GM21390 (cell line): ENCODE measurements at regions not wholly inside any gene's neighbourhood (a gene's known extent, or its start where the extent isn't known, plus 50 kb on each side); places are given as distances from the start of the nearest gene placed in this dataset.

Experiments
- ATAC-seq: cut with Tn5 transposase; IDR thresholded peaks from one replicate; pipeline ENCODE4 v1.9.1; 2021; ENCODE audit not compliant: unreplicated experiment

GRCh38 chr3:80542456-80542855 is 774.7 kb upstream of the ROBO1 start:
- no peak for ATAC-seq

DNA sequence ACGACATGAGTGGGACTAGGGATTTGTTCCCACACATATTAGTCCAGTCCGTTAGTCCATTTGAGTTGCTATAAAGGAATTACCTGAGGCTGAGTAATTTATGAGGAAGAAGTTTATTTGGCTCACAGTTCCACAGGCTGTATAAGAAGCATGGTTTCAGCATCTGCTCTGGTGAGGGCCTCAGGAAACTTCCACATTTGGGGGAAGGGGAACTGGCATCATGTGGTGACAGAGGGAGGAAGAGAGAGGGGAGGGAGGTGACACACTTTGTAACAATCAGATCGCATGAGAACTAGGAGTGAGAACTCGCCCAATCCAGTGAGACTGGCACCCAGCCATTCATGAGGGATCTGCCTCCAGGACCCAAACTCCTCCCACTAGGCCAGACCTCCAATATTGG is 769.9 kb upstream of the ROBO1 start:
- ATAC-seq, result no peak

- no peak for ATAC-seq
Observed at GRCh38 chr3:80535286-80535685, 767.5 kb upstream of the ROBO1 start.

DNA sequence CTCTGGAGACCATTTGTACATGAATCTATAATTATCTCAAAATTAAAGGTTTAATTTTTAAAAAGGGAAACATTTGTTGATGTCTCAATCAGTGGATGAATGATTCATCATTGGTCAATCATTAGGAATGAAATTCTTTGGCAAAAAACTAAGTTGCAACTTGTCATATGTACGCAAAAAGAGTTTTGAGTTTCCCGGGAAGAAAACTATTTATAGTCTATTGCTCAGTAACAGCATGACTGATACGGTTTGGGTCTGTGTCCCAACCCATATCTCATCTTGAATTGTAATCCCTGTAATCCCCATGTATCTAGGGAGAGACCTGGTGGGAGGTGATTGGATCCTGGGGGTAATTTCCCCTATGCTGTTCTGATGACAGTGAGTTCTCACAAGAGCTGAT is 765.8 kb upstream of the ROBO1 start:
- ATAC-seq, result no peak

DNA sequence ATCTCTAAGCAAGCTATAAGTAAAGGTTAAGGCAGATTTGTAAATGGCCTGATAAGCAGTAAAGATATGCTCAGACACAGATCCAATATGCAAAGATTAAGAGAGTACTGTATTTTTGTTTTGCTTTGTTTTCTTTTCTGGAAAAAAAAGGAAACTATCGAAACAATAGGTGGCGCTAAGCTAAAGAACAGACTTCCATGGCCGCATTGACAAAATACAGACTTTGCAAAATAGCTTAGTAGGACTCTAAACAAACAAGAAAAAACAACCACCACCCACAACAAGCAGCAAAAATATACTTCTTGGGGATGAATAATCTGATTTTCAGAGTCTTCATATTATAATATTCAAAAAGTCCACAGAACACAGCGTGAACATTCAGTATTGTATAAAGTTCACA is 758.4 kb upstream of the ROBO1 start:
- no peak for ATAC-seq

- ATAC-seq, result no peak
Observed at GRCh38 chr3:80521081-80521480, 753.3 kb upstream of the ROBO1 start.

- no peak for ATAC-seq
Observed at GRCh38 chr3:80519436-80519835, 751.6 kb upstream of the ROBO1 start.

- ATAC-seq, result no peak
Observed at GRCh38 chr3:80496452-80496851, 728.7 kb upstream of the ROBO1 start.

DNA sequence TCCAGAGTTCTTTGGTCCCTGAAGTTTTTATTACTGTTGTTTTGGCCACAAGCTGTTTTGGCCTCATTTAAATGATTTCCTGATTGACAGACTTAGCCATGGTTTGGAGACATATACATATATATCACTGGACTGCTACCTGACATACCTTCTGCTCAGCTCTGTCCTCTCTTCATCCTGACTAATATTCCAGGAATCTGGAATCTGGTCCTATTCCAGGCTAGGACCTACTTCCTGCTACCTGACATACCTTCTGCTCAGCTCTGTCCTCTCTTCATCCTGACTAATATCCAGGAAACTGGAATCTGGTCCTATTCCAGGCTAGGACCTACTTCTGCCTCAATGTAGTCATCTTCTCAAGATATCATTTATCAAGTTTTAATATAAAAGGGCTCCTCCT is 724.4 kb upstream of the ROBO1 start:
- no peak for ATAC-seq

- ATAC-seq, result no peak
Observed at GRCh38 chr3:80472961-80473360, 705.2 kb upstream of the ROBO1 start.

- ATAC-seq, result no peak
Observed at GRCh38 chr3:80472459-80472858, 704.7 kb upstream of the ROBO1 start.

DNA sequence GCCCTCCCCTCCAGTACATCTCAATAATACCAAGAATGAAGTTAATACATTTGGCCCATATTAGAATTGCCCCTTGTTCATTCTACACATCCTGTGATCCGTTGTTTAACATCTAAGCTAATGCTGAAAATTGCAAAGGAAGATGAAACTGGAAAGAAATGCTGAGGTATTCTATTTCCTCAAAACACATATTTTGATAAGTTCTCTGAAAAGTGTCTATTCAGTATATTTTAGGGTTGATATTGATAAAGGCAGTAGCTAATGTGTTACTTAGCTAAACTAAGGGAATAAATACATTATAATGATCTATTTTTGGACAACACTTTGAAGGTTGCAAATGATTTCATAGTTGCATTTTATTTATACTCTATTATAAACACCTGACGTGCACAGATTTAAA is 702.6 kb upstream of the ROBO1 start:
- no peak for ATAC-seq

GRCh38 chr3:80465746-80466145 is 697.9 kb upstream of the ROBO1 start:
- ATAC-seq, result no peak

- no peak for ATAC-seq
Observed at GRCh38 chr3:80451393-80451792, 683.6 kb upstream of the ROBO1 start.

GRCh38 chr3:80445641-80446040 is 677.8 kb upstream of the ROBO1 start:
- ATAC-seq, result no peak

DNA sequence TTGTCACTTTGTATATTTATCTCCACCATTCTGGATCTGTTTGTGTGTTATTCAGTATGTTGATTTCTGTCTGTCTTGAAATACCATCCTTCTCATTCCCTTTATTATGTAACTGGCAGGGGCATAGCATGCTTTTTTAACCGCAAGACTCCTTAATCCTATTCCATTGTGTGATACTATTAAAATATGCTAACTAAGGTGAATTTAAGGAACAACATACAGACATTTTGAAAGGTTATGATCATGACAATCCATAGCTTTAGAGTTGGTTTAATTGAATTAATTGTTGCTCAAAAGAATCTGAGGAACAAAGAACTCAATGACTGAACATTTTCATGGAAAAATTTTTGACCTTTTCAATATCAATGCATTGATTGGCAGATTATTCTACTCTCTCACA is 677.3 kb upstream of the ROBO1 start:
- no peak for ATAC-seq

DNA sequence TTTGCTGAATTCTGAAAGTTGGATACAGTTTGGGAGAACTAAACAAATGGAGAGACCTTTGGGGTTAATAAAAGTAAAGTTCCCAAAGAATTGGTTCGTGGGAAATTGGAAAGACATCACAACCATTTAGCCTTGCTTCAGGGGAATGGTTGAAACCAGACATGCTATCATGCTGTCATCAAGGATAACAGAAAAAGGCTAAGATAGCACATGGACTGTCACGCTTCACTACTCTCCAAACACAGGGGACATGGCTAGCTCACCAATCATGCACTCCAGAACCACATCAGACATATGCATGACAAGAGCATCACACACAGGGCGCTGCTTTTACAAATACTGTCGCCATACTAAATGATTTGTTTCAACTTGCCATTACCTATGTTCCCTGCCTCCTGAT is 671.7 kb upstream of the ROBO1 start:
- no peak for ATAC-seq

DNA sequence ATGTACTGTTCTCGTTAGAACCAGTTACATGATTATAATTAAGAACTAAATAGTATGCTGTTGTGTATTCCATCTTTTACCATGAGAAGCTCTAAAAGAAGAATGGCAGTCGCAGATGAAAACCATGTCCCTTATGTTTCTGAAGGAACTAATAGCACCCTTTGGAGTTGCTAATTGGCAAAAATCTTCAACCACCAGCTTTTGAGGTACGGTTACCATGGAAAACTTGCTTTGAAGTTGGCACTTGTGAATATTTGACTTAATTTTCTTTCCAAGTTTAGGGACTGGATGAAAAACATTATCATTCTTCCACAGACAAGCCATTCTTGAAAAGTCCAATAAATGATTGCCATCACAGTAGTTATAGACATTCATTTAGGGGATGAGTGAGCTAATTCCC is 666.6 kb upstream of the ROBO1 start:
- ATAC-seq, result no peak

DNA sequence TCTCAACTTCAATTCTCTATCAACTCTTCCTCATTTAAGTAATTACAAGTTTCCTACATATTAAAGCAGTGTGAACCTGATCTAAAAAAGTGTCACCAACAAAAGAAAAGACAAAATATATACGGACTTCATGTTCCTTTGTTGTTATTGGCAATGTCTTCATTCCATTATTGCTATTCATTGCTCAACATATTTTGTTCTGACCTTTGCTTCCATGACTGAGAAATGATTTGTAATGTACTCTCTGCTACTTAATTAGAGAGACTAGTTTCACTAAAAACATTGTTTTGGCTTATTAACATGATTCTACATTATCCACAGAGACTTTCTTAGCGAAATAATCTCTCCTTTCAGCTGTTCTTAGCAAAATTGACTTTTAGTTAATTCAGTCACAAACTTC is 657.2 kb upstream of the ROBO1 start:
- no peak for ATAC-seq

DNA sequence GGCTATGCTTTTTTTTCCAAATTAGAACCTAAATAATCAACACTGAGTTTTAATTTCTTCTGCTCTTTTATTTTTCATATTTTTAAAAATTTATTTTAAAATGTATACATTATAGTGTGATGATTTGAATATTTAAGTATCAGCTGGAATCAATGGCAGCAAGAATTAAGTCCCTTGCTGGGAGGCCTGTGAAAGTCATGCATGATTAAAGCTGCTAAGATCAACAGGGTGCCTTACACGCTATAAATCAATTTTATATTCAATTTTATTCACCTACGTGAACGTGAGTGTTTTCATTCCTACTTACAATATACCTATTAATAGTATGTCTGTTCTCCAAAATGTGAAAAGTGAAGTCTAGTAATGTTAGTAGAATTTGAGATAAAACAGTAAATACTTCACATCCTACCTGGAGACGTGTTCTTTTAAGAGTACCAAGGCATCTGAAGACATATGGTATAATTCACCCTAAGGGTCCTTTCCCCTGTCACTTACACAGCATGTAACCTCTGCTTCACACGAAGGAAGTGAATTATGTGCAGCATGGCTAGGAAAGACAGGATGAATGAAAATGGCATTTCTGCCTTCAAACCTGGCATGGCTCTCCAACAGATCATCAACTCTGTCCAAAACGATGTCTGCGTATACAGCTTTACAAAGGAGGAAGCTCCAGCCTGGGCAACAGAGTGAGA is 640.4 kb upstream of the ROBO1 start:
- ATAC-seq, result no peak

DNA sequence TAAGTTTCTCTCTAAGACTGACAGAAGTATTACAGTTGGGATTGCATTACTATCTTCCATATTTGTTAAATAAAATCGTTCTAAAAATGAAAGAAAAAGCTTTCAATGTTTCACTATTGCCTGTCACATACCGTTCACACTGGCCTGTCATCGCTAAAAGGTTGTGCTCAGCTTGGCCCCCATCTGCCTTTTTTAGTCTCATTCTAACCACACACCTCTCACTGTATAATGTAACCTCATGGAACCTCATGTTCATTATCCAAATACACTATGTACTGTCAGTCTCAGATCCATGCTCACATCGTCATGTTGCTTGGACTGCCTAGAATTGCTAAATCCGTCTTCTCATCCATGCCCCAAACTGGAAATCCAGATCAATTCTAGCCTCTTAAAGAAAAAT is 637.8 kb upstream of the ROBO1 start:
- no peak for ATAC-seq

- ATAC-seq, result no peak
Observed at GRCh38 chr3:80395023-80395422, 627.2 kb upstream of the ROBO1 start.

DNA sequence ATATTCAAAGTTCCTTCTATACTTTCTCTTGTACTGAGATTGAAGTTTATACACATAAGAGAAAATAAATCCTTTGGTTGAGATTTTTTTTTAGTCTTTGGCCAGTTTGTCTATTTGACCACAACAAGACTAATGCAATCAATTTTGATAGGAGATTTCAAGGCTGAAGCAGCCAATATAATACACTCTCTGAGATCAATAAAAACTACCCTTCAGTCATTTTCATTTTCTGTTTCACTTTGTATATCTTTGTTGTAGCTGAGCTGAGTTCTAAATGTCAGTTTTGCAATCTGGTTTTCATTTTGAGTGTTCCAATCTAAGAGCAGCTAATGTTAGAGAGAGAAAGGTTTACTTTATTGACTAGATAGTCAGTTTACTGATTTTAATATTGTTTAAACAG is 623.8 kb upstream of the ROBO1 start:
- no peak for ATAC-seq

GRCh38 chr3:80384811-80385210 is 617.0 kb upstream of the ROBO1 start:
- ATAC-seq, result no peak
